UCSD-AML1 (cell line): ENCODE measurements at regions not wholly inside any gene's neighbourhood (a gene's known extent, or its start where the extent isn't known, plus 50 kb on each side); places are given as distances from the start of the nearest gene placed in this dataset.

Experiments
- DNase-seq: peaks from one replicate; lab custom pipeline; 2025; ENCODE audit not compliant: unreplicated experiment; lab: John Stamatoyannopoulos, UW

- no peak for DNase-seq
Measured at GRCh38 chr2:104790100-104790811, 63.7 kb upstream of the POU3F3 start.

- DNase-seq: no peak
Measured at GRCh38 chr2:104790901-104791495, 62.9 kb upstream of the POU3F3 start.

DNA sequence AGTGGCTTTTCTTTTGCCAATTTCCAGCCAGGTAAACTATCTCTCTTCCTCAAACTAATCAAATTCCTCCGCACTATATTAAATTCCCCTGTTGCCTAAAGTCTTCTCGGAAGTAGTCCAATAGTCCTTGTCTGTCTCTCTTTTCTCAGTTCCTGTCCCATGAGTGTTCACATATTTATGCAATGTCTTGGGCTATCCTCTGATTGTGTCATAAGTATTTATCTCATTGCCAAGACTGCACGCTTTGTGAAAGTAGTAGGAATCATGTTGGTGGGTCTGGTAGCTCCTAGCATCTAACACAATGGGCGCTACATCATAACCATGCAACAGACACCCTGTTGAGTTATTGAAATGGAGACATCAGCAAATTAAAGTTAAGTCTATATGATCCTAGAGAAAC, 59.9 kb upstream of the POU3F3 start:
- no peak for DNase-seq

GRCh38 chr2:104794441-104794840, 59.5 kb upstream of the POU3F3 start:
- no peak for DNase-seq
